Left lung (tissue), 4 donors: ENCODE measurements at regions not wholly inside any gene's neighbourhood (a gene's known extent, or its start where the extent isn't known, plus 50 kb on each side); places are given as distances from the start of the nearest gene placed in this dataset.

ENCODE experiments used
- ATAC-seq: fragments of 200-7000 bp; cut with Tn5 transposase; one replicate; pipeline ENCODE4 v1.9.1; 2020; ENCODE audit warnings: moderate library complexity
- DNase-seq, 4 donors: peaks; one replicate each; pipeline ENCODE4 v3.0.0-alpha.2; 2013 to 2020
- H3K27ac ChIP-seq, 2 donors: fragments of 200-600 bp; sonication (generic) in 1 of 2; one replicate each; pipeline versions ENCODE4 v1.5.0 to v1.8.0; 2020 to 2021
- H3K27me3 ChIP-seq, 2 donors: fragments of 200-600 bp; sonication (generic) in 1 of 2; one replicate each; pipeline versions ENCODE4 v1.5.0 to v1.8.0; 2020 to 2021
- H3K36me3 ChIP-seq, 2 donors: fragments of 200-600 bp; sonication (generic) in 1 of 2; one replicate each; pipeline versions ENCODE4 v1.5.0 to v1.8.0; 2020 to 2021
- H3K4me1 ChIP-seq, 2 donors: fragments of 200-600 bp; one replicate each; pipeline ENCODE4 v1.8.0; 2021
- H3K4me3 ChIP-seq, 2 donors: fragments of 200-600 bp; sonication (generic) in 1 of 2; one replicate each; pipeline versions ENCODE4 v1.5.0 to v1.8.0; 2020 to 2021; ENCODE audit warnings: mild to moderate bottlenecking in 1 of 2
- H3K9me3 ChIP-seq, 2 donors: fragments of 200-600 bp; sonication (generic) in 1 of 2; one replicate each; pipeline versions ENCODE4 v1.5.0 to v1.8.0; 2020 to 2021
- CTCF ChIP-seq, 2 donors: fragments of 200-600 bp; sonication (generic) in 1 of 2; IDR thresholded peaks; one replicate each; pipeline versions ENCODE4 v1.5.0 to v1.8.0; 2021; ENCODE audit warnings: antibody characterized with exemption in 2 of 2
- intact Hi-C, 2 donors: fragments of 100-400 bp; cut with DNase I; formaldehyde crosslinking; loops; one replicate each; pipeline versions ENCODE4 v1.11.2 to v1.14.2; 2022
- donor health status: DM: no; HTN: yes; CAD: no.
- donor health status: DM: no; HTN: no; CAD: no.

DNA sequence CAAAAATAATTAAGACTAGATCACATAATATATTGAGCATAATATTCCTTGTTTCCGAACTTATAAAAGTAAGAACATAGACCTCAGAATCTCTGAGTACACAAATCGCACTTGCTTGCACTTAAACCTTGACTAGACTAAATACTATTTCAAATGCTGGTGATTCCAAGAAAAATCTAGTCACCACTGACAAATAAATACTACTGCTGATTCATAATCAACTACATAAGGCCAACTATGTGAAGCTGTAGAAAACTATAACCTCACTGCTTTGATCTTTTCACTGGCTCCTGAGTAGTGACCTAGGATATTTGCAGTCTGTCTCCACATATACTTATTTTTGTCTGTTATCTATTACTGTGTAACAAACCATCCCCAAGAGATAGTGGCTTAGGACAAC, 245.4 kb downstream of the DIO2 start:
- TF ChIP-seq CTCF (IDR thresholded peaks at IDR 0.05), result no peak
- Histone ChIP-seq H3K36me3 (no peaks in the 10 kb centered on the region), H3K4me1 (no peaks in the 10 kb centered on the region), H3K27me3 (no peaks in the 10 kb centered on the region), H3K27ac (no peak overlapping the region), H3K9me3 (no peaks in the 10 kb centered on the region), H3K4me3 (no peak overlapping the region)
- DNase-seq, result no peak
- intact Hi-C loops, result no loop called here
- no peak for ATAC-seq

- Histone ChIP-seq H3K36me3 (no peaks in the 10 kb centered on the region), H3K27me3 (no peaks in the 10 kb centered on the region), H3K4me3 (no peak overlapping the region), H3K27ac (no peak overlapping the region), H3K9me3 (peaks cover 0 to 18% of the 10 kb centered on the region in 2 donors), H3K4me1 (no peaks in the 10 kb centered on the region)
- DNase-seq (no peak), ATAC-seq (no peak)
- TF ChIP-seq CTCF (IDR thresholded peaks at IDR 0.05), result no peak
- intact Hi-C loops, result no loop called here
These were observed 250.1 kb downstream of the DIO2 start for GRCh38 chr14:79961197-79961596.

GRCh38 chr14:79960288-79960687, 251.0 kb downstream of the DIO2 start:
- Histone ChIP-seq H3K4me1 (no peaks in the 10 kb centered on the region), H3K36me3 (no peaks in the 10 kb centered on the region), H3K27ac (no peak overlapping the region), H3K4me3 (no peak overlapping the region), H3K9me3 (peaks cover 0 to 27% of the 10 kb centered on the region in 2 donors), H3K27me3 (no peaks in the 10 kb centered on the region)
- TF ChIP-seq CTCF (IDR thresholded peaks at IDR 0.05), result no peak
- no peak for ATAC-seq
- intact Hi-C loops, result no loop called here
- DNase-seq, result no peak

DNA sequence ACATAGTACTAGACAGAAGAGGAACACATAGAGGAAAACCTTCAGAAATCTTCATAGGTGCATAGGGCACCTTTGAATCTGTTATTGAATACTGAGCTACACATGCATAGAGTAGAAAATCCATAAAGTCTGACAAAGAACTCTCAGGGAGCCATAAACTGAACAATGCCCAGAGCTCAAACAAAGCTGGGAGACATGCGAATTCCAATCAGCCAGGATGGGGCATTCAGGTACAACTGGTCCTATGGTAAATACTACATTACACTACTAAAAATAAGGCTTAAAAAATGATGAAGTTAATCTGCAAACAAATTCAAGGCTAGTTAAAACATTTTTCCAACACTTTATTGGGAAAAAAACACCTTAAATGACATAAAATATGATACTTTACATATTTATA, 259.7 kb downstream of the DIO2 start:
- H3K9me3 ChIP-seq, result peaks cover 0 to 27% of the 10 kb centered on the region in 2 donors
- DNase-seq (no peak), ATAC-seq (no peak)
- no peak overlapping the region for H3K27ac ChIP-seq
- TF ChIP-seq CTCF (IDR thresholded peaks at IDR 0.05), result no peak
- no peak overlapping the region for H3K4me3 ChIP-seq
- H3K36me3 ChIP-seq, result no peaks in the 10 kb centered on the region
- H3K27me3 ChIP-seq, result no peaks in the 10 kb centered on the region
- no peaks in the 10 kb centered on the region for H3K4me1 ChIP-seq
- intact Hi-C loops, result no loop called here

- Histone ChIP-seq H3K9me3 (peaks cover 0 to 10% of the 10 kb centered on the region in 2 donors), H3K4me3 (no peak overlapping the region), H3K27me3 (no peaks in the 10 kb centered on the region), H3K27ac (no peak overlapping the region), H3K4me1 (no peaks in the 10 kb centered on the region), H3K36me3 (no peaks in the 10 kb centered on the region)
- no peak for TF ChIP-seq CTCF (IDR thresholded peaks at IDR 0.05)
- no peak for ATAC-seq
- intact Hi-C loops, result no loop called here
- no peak for DNase-seq
These were observed 261.4 kb downstream of the DIO2 start for GRCh38 chr14:79949906-79950305.
